HG03575 (cell line): ENCODE measurements at regions not wholly inside any gene's neighbourhood (a gene's known extent, or its start where the extent isn't known, plus 50 kb on each side); places are given as distances from the start of the nearest gene placed in this dataset.
"Not testable (repeated sequence)": the region's sequence is repeated elsewhere in the genome, so short reads cannot be mapped to it uniquely, and the experiment has no call there.

Experiments
- ATAC-seq: cut with Tn5 transposase; IDR thresholded peaks from one replicate; pipeline ENCODE4 v1.9.1; 2021; ENCODE audit not compliant: unreplicated experiment, insufficient number of reproducible peaks, low FRiP score; ENCODE audit errors: extremely low read depth

DNA sequence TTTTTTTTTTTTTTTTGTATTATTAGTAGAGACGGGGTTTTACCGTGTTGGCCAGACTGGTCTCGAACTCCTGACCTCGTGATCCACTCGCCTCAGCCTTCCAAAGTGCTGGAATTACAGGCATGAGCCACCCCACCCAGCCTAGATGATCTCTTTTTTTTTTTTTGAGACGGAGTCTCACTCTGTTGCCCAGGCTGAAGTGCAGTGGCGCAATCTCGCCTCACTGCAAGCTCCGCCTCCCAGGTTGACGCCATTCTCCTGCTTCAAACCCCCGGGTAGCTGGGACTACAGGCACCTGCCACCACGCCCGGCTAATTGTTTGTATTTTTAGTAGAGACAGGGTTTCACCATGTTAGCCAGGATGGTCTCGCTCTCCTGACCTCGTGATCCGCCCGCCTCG is 216.8 kb downstream of the ZIC5 start:
- not testable (repeated sequence) for ATAC-seq

DNA sequence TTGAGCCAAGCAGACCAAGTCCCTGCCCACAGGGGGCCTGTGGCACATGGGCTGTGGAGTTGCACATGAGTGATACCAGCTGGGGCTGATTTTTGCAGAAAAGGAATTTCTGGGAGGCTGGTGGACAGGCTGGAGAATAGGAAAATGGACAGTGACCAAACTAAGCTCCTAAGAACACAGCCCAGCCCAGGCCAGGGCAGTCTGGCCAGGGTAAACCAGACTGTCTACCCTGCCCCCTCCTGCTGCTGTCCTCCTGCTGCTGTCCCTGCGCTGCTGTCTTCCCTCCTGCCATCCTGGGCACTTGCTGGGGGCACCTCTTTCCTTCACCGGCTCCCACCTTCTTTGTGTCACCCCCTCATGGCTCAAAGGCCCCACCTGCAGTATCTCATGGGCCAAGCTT is 219.2 kb downstream of the ZIC5 start:
- ATAC-seq = no peak

DNA sequence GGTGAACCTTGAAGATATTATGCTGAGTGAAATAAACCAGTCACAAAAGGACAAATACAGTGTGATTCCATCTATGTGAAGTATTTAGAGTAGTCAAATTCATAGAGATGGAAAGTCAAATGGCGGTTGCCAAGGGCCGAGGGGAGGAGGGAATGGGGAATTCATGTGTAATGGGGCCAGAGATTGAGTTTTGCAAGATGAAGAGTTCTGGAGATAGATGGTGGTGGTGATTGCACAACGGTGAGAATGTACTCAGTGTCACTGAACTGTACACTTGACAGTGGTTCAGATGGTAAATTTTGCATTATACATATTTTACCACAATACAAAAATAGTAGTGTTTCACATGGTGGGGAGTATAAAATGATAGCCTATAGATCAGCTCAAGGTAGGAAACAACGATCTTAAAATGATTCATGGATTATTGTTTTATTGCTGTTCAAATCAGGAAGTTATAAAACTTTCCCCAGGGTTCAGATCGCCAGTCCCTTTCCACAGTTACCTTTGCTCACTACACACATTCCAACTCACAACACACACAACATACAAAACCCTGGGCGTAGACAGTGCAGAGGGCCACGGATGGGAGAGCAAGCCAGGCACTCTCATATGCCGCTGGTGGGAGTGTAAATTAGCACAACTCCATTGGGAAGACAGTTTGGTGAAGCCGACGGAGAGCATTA is 219.9 kb downstream of the ZIC5 start:
- no peak for ATAC-seq

DNA sequence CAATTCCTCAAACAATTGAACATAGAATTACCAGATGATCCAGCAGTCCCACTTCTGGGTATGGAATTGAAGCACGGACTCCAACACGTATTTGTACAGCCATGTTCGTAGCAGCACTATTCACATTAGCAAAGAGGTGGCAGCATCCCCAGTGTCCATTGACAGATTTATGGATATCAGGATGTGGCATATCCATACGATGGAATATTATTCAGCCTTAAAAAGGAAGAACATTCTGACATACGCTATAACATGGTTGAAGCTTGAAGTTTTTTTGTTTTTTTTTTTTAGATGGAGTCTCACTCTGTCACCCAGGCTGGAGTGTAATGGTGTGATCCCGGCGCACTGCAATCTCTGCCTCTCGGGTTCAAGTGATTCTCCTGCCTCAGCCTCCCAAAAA is 220.6 kb downstream of the ZIC5 start:
- no peak for ATAC-seq

DNA sequence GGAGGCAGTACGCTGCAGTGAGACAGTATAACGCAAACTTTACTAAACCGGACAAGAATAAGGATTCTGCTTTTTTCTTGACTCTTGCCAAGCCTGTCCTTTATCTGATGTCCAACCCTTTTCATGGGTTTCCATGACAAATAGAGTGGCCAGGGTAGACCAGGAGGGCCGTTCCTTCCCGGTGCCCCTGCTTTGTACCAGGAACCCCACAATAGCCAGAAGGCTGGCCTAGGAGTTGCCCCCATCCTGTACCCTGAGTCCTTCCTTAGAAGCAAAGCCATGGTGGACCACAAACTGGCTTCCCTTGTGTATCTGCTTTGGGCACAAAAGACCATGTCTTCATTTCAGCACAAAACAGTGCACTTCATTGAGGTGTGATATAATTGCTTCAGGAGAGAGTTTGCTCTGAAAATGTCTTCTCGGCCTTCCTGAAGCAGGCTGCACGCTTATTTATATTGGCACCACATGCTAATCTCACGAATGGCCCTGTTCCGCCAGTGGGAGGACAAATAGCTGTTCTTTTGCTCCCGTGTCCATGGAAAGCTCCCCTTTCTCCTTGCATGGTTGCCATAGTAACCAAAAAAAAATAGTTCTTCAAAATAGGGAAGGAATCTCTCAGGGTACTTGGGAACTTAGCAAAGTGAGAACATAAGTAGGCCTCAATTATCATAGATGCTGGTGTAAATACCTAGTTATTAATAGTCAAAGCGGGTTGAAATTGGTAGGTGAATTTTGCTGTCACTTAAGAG is 222.1 kb downstream of the ZIC5 start:
- ATAC-seq = no peak

DNA sequence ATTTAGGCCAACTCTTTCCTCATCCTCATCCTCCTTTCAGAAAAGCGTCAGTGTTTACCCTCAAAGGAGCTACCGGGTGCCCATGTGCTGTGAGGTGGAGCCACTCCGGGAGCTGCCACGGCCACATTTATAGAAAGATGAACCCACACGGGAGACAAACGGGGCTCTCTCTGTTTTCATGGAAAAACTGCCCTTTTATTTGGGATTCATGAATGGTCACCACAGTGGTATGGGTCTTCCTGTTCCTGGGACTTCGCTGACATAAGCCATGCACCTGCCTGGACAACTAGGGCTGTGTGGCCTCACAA is 224.2 kb downstream of the ZIC5 start:
- ATAC-seq = no peak

DNA sequence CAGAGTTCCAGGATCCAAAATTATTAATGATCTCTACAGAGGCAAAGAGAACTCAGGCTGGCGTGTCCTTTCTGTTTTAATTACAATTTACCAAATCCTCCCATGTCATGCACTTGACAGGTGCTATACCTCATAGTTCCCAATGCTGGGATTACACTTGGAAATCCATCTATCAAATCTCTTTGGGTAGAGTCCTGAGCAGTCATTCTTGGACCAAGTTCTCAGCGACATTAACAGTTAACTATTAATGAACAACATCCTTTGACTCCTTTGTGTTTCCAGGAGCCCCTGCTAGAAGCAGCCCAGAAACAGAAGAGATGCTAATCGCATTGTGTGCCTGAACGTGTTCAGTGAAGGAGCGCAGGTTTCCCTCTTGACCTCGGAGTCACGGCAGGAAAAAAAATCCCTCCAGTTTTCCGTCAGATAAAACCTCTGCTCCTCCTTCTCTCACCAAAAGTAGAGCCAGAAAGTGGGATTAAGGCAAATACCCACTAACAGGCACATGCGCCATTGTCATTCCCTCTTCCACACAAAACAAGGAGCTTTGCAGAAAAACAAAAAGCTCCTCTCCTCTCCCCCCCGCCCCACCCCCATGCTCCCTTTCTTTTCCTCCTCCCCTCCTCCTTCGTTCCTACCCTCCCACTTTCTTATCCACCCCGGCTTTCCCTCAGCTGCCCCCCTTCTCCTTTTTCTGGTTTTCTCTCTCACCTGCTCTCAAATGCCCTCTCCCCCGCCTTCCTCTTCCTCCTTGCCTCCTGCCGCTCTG is 224.7 kb downstream of the ZIC5 start:
- ATAC-seq = no peak

DNA sequence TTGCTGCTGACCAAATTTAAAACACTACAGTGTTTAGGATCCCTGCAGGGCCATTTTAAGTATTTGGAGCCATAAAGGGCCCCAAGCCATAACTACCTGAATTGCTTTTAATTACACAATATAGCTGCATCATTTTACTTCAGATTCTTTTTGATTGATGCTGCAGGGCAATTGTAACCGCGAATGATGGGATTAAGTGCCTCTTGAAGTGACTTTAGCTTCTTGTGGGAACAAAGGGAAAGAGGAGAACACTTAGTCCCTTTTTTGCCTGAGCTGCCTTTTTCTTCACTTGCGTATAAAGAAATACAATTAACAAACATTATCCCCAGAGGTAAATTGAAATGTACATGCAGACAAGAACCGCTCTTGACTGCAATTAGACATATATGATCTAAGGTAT is 228.5 kb downstream of the ZIC5 start:
- ATAC-seq = no peak

DNA sequence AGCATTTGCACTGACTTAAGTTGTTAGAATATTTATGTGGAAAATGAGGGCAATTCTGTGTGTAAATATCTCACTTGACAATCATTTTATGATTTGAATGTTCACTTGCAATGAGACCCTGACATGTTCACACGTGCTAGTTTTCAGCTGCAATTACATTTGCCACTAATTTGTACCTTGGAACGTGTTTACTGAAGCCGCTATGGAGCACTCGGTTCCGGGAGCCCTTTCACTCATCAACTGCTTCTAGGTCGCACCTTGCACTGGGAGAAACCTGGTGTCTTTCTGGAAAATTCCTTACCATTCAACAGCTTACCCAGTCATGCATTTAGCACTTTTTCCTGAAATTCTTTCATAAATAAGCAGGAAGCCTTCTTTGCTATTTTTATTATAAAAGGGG is 229.6 kb downstream of the ZIC5 start:
- no peak for ATAC-seq

DNA sequence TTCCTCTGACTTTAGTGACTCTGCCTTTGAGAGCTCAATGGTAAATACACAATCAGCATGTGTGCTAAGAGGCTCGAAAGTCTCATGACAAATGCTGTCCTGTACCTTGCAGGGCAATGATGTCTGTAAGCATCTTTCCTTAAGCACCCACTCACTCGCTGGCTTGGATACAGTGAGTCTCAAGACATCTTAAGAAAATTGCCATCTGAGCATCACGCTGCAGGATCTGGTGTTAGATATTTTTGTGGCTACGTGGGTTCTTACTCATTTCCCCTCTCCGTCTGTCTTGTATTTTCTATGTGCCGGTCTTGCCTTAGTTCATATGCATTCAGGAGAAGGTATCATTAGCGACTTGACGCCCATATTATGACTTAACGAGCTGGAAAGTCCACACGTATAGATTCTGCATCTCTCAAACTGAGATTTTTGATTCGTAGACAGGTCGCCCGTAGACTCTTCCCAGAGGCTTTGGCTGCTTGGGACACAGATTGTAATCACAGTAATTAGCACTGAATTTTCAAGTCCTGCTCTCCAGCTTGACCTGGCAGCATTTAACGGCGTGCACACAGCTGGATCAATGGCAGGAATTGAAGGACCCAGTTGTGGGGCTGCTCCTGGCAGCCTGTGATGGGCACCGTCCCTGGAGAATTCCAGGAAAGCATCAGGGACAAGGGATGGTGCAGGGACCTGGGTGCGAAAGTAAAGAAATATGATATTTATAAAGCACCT is 231.2 kb downstream of the ZIC5 start:
- ATAC-seq = no peak

DNA sequence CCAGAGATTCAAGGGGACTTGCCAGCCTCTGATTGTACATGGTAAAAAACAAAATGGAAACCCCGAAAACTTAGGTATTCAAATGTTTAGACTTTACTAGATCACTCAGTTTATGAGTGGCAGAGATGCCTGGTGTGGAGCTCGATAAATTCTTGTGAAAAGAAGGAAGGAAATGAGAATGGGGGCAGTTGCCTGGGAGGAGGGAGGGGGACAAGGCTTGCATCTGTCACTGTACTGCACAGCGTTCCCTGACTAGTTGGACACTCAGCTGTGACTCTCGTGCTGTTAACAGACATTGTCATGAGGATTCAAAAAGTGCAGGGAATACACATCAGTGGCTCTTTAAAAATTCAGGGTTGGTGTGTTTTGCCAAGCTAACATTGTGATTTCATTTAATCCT is 232.9 kb downstream of the ZIC5 start:
- no peak for ATAC-seq

DNA sequence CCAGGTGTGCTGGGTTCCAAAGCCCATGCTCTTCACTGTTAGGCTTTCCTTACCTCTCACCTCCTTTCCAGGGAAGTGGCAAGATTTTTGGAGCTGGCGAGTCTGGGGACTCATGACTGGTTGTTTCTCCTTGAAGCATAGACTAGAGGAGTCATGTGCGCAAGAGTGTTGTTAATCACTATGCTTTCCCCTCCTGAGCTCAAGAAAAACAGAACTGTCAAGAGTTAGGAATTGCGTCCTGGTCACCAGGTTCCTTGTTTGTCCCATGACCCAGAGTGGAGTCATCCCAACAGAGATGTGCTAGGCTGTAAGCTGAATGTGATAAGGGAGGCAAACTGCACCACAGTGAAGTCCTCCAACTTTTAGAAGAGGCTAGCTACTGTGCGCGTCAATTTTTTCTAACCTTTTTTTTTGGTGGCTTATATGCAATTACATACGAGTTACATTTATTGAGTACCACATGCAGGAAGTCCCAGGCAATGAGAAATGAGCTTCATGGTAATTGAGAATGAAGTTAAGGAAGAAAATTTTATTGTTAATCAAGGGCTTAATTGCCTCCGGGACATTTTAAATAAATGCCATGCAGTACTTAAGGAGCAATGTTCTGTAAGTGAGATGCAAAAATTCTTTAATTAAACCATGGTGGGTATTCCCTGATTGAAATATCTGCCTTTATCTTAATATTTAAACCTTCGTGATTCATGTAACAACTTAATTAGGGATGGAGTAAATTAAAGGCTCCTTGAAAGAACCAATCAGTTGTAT is 233.9 kb downstream of the ZIC5 start:
- no peak for ATAC-seq

DNA sequence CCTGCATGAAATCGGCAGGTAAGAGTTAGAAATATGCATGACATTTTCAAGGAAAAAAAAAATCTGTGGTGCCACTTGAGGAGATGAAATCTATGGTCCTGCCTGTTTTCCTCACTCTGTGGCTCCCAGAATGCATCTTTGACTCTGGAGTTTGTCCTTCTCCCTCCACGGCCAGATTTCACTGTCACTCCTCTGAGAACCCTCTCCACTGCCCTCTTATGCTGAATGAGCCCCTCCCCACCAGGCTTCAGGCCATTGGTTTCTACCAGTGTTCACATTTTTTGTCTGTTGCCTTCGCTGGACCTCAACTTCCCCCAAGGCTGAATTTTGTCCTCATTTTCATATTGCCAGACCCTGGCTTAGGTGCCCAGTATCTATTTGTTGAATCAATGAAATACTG is 235.0 kb downstream of the ZIC5 start:
- no peak for ATAC-seq

DNA sequence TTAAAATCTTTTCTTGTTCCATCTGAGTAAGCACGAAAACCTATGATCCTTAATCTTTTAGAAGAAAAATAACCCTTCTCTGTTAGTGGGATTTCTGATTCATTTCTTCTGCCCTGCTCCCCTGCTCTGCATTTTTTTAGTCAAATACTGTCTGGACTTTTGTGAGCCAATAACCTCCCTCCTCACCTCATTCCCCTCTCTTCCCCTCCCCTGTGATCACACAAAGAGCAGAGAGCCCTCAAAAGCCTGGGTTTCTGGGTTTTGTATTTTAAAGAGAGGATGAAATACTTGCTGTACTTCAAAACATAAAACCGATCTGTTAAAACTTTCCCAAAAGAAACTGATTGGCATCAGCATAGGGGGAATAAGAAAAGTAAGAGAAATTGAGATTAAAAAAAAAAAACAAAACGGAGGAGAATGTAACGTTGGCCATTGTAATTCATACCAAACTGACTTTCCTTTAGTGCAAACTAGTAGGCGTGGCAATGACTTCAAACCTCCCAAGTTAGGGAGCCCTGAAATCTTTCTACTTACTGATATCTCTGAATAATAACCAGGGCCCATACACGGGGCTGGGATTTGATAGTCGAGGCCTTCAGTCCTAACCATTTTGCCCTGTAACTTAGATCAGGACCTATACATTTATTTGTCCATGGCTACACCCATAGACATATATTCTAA is 232.9 kb downstream of the TM9SF2 start:
- no peak for ATAC-seq

DNA sequence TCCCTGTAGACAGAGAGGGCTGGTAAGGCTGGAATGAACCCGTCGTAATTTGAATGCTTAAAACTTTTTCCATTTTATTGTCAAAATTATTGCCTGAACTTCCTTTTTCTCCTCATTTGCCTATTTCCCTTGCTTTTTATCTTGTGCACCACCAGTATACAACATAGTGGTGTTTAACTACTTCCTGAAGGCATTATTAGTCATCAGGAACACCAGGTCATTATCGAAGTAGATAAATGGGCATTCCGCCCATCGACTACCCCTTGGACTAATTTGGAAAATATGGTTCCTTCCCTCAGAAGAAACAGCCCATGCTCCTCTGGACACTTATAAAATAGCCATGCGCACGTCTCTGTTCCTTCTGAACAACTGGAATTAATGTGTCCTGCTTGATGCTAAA is 232.1 kb downstream of the TM9SF2 start:
- ATAC-seq = no peak

DNA sequence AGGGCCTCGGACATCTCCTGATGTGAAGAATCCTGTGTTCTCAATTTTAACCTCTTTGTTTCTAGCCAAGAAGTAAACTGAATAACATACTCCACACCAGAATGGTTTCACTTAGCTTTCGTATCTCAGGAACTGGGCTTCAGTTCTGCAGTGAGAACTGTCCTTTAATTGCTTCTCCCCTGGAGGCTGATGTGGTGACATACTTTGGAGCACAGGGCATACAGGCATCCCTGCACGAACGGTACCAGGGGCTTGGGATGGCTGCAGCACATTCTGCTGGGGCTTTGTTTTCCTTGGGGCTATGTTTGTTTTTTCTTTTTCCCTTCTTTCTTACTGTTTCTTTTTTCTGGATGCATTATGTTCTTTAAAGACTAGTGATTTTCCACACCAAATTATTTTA is 230.5 kb downstream of the TM9SF2 start:
- ATAC-seq = no peak

DNA sequence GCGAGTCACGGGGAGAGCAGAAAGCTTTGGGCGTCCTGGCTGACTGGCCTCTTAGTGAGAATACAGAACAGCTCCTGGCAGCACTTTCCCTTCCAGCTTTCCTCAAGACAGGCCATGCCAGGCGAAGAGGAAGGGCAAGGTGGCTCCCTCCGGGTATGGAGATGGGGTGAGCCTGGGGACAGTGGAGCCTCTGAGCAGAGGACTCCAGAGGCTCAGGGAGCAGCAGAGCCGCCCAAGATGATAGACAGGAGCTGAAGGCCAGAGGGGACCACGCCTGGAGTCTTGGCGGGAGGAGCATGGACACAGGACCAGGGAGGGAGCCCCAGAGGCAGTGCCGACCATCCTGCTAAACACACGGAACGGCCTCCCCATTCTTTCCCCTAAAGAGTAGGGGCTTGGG is 229.1 kb downstream of the TM9SF2 start:
- ATAC-seq = no peak

DNA sequence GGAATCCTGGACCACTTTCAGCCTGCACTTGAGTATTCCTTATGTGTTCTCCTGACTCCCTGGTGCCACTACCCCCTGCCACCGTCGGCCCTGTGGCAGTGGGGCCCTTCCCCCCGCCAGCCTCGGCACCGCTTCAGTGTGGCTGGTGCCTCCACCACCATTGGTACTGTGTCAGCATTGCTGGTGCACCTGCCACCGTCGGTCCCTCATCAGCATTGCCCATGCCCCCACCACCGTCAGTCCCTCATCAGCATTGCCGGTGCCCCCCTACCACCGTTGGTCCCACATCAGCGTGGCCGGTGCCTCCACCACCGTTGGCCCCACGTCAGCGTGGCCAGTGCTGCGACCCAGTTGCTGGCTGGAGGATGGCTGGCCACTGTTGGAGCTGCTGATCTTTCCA is 228.5 kb downstream of the TM9SF2 start:
- no peak for ATAC-seq
